CD4-positive, alpha-beta T cell (primary cell): ENCODE measurements at regions not wholly inside any gene's neighbourhood (a gene's known extent, or its start where the extent isn't known, plus 50 kb on each side); places are given as distances from the start of the nearest gene placed in this dataset.
A peak's percentile ranks its signal among the peaks of the same experiment; 100 is the strongest.
"Not testable (repeated sequence)": the region's sequence is repeated elsewhere in the genome, so short reads cannot be mapped to it uniquely, and the experiment has no call there.

Experiments used
- ATAC-seq: fragments of 200-7000 bp; cut with Tn5 transposase; one replicate; pipeline ENCODE4 v1.10.0; 2022; ENCODE audit warnings: mild to moderate bottlenecking; ENCODE audit not compliant: poor library complexity
- CTCF ChIA-PET: fragments of 350-600 bp; sonication (Branson Sonifier 250); formaldehyde crosslinking; loops from one replicate; lab custom pipeline; 2021; ENCODE audit warnings: antibody characterized with exemption, inconsistent platforms; lab: Charles Lee
- POLR2A ChIA-PET: fragments of 350-600 bp; sonication (Branson Sonifier 250); formaldehyde crosslinking; loops from one replicate; lab custom pipeline; 2021; ENCODE audit warnings: antibody characterized with exemption, inconsistent platforms; lab: Charles Lee
- DNase-seq, 14 experiments: peaks; one replicate each; pipeline ENCODE4 v3.0.0-alpha.2; 2013 to 2020; ENCODE audit warnings: mixed read lengths in 2 of 14
- H3K27ac ChIP-seq, 2 donors: one replicate each; pipeline versions ENCODE4 v1.5.1 to v1.7.0; 2013; ENCODE audit warnings: low read length in 2 of 2, low read depth in 1 of 2, mild to moderate bottlenecking in 1 of 2
- H3K27me3 ChIP-seq, 2 experiments: 1 replicate in 1 of 2; 2 replicates in 1 of 2; pipeline versions ENCODE4 v1.6.1 to v1.7.0; 2013; ENCODE audit warnings: low read length in 2 of 2, control low read depth in 1 of 2, mild to moderate bottlenecking in 1 of 2, moderate library complexity in 1 of 2; ENCODE audit not compliant: insufficient read depth in 2 of 2, control insufficient read depth in 1 of 2
- H3K36me3 ChIP-seq: one replicate; pipeline ENCODE4 v1.6.1; 2013; ENCODE audit warnings: low read length, control low read depth; ENCODE audit not compliant: insufficient read depth
- H3K4me1 ChIP-seq: one replicate; pipeline ENCODE4 v1.6.1; 2013; ENCODE audit warnings: low read length, control low read depth; ENCODE audit not compliant: insufficient read depth
- H3K4me3 ChIP-seq: one replicate; pipeline ENCODE4 v1.5.1; 2013; ENCODE audit warnings: mild to moderate bottlenecking, low read length, moderate library complexity
- H3K9me3 ChIP-seq, 2 experiments: 1 replicate in 1 of 2; 2 replicates in 1 of 2; pipeline versions ENCODE4 v1.6.1 to v1.7.0; 2013; ENCODE audit warnings: low read length in 2 of 2, mild to moderate bottlenecking in 2 of 2, control low read depth in 1 of 2, moderate library complexity in 1 of 2; ENCODE audit not compliant: control insufficient read depth in 1 of 2, insufficient read depth in 1 of 2
- H3K27ac Mint-ChIP-seq: one replicate; pipeline ENCODE4 v1.8.0; 2020; ENCODE audit warnings: mixed read lengths
- H3K27me3 Mint-ChIP-seq: one replicate; pipeline ENCODE4 v1.8.0; 2021; ENCODE audit warnings: mixed read lengths
- H3K36me3 Mint-ChIP-seq: one replicate; pipeline ENCODE4 v1.8.0; 2021; ENCODE audit warnings: low read depth, mixed read lengths
- H3K4me1 Mint-ChIP-seq: one replicate; pipeline ENCODE4 v1.8.0; 2021; ENCODE audit warnings: low read depth, mixed read lengths
- H3K4me3 Mint-ChIP-seq: one replicate; pipeline ENCODE4 v1.8.0; 2020; ENCODE audit warnings: mild to moderate bottlenecking, mixed read lengths
- H3K9me3 Mint-ChIP-seq: one replicate; pipeline ENCODE4 v1.8.0; 2020; ENCODE audit warnings: mixed read lengths
- intact Hi-C, 2 experiments: fragments of 100-400 bp; cut with DNase I in 1 of 2; cut with micrococcal nuclease in 1 of 2; formaldehyde crosslinking; loops; one replicate each; pipeline versions ENCODE4 v1.15.1 to v1.9.0; 2023 to 2025; cut with DNase I, micrococcal nuclease
- TF ChIP-seq, protein P1 (sequence below): fragments of 200-600 bp; IDR thresholded peaks from one replicate; pipeline ENCODE4 v1.8.0; 2022; ENCODE audit warnings: antibody characterized with exemption, mild to moderate bottlenecking

DNA sequence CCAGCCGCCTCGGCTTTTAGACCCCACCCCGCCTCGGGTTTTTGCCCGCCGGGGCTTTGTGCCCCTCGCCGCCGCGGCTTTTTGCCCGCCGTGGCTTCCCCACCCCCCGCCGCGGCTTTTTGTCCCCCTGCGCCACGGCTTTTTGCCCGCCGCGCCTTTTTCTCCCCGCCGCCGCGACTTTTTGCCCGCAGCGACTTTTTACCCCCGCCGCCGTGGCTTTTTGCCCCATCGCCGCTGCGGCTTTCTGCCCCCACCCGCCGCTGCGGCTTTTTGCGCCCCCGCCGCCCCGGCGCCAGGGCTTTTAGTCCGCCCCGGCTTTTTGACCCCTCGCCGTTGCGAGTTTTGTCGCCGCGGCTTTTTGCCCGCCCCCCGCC is 474.4 kb downstream of the FAM72C start:
- H3K27me3 ChIP-seq, result peaks cover 0 to 6% of the 10 kb centered on the region in 2 experiments
- ATAC-seq (no peak), DNase-seq (peak in 4 of 14 experiments; percentile 0 to 33 (median 16))
- Mint-ChIP-seq H3K36me3 (no peaks in the 10 kb centered on the region), H3K4me1 (no peaks in the 10 kb centered on the region), H3K27me3 (peaks cover 8% of the 10 kb centered on the region), H3K4me3 (no peak overlapping the region), H3K27ac (no peak overlapping the region), H3K9me3 (peaks cover 5% of the 10 kb centered on the region)
- no peak overlapping the region for H3K27ac ChIP-seq
- intact Hi-C loops, result no loop called here
- CTCF ChIA-PET, result no interaction called here
- no peaks in the 10 kb centered on the region for H3K9me3 ChIP-seq
- H3K4me3 ChIP-seq, result no peak overlapping the region
- no peaks in the 10 kb centered on the region for H3K36me3 ChIP-seq
- H3K4me1 ChIP-seq, result peaks cover 10% of the 10 kb centered on the region
- TF ChIP-seq, protein P1, sequence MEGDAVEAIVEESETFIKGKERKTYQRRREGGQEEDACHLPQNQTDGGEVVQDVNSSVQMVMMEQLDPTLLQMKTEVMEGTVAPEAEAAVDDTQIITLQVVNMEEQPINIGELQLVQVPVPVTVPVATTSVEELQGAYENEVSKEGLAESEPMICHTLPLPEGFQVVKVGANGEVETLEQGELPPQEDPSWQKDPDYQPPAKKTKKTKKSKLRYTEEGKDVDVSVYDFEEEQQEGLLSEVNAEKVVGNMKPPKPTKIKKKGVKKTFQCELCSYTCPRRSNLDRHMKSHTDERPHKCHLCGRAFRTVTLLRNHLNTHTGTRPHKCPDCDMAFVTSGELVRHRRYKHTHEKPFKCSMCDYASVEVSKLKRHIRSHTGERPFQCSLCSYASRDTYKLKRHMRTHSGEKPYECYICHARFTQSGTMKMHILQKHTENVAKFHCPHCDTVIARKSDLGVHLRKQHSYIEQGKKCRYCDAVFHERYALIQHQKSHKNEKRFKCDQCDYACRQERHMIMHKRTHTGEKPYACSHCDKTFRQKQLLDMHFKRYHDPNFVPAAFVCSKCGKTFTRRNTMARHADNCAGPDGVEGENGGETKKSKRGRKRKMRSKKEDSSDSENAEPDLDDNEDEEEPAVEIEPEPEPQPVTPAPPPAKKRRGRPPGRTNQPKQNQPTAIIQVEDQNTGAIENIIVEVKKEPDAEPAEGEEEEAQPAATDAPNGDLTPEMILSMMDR, result no peak
- POLR2A ChIA-PET, result no interaction called here

GRCh38 chr1:143496526-143497373 is 475.0 kb downstream of the FAM72C start:
- H3K36me3 ChIP-seq, DNase-seq, H3K4me1 ChIP-seq, H3K36me3 Mint-ChIP-seq, H3K9me3 ChIP-seq, H3K27ac Mint-ChIP-seq, H3K27me3 Mint-ChIP-seq, H3K27ac ChIP-seq, CTCF ChIA-PET, POLR2A ChIA-PET, H3K9me3 Mint-ChIP-seq, intact Hi-C loops, H3K4me1 Mint-ChIP-seq, H3K4me3 ChIP-seq, ATAC-seq, H3K27me3 ChIP-seq: not testable (repeated sequence)
- peak overlapping the region; percentile 42 for H3K4me3 Mint-ChIP-seq
